ENCODE measurements at regions not wholly inside any gene's neighbourhood (a gene's known extent, or its start where the extent isn't known, plus 50 kb on each side); places are given as distances from the start of the nearest gene placed in this dataset.

DNA sequence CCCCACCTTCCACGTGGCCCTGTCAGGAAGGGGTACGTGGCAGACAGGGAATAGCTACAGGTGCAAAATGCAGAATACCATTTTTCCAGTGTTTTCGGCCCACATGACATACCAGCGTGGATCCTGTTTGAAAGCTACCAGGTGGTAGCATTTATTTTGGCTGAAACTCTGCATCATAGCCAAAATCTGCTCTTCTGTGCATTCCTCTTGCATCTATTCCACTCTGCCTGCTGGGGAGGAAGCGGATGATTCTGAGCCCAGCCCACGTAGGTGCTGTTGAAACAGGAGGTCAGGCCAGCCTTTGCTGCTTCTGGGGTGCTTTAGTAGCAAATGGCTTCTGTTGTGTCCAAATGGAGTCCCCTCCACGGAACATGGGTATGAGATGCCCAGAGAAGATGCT is 670.9 kb upstream of the EEF2KMT start:
- DNase-seq (ENCODE audit: low spot score): no peak
- TF ChIP-seq, protein P1, sequence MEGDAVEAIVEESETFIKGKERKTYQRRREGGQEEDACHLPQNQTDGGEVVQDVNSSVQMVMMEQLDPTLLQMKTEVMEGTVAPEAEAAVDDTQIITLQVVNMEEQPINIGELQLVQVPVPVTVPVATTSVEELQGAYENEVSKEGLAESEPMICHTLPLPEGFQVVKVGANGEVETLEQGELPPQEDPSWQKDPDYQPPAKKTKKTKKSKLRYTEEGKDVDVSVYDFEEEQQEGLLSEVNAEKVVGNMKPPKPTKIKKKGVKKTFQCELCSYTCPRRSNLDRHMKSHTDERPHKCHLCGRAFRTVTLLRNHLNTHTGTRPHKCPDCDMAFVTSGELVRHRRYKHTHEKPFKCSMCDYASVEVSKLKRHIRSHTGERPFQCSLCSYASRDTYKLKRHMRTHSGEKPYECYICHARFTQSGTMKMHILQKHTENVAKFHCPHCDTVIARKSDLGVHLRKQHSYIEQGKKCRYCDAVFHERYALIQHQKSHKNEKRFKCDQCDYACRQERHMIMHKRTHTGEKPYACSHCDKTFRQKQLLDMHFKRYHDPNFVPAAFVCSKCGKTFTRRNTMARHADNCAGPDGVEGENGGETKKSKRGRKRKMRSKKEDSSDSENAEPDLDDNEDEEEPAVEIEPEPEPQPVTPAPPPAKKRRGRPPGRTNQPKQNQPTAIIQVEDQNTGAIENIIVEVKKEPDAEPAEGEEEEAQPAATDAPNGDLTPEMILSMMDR (IDR thresholded peaks at IDR 0.05; ENCODE audit: extremely low read depth, missing control alignments): no peak

DNA sequence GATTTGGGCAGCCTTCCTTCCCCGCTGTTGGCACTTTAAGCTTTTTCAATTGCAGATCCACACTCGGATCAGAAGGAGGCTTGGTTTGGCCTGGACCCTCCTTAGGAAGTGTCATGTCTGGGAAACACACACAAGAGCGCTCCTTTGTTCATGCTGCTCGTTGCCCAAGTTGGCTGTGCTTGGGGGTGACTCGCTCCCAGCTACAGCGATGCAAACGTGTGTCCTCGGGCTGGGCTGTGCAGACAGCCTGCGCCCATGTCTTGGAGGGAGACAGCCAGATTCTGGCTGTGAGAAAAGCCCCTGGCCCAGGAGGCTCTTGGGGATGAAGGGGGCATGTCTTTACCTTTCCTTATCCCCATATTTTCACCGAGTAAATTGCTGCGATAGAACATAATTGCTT is 665.6 kb upstream of the EEF2KMT start:
- no peak for DNase-seq (ENCODE audit: low spot score)

DNA sequence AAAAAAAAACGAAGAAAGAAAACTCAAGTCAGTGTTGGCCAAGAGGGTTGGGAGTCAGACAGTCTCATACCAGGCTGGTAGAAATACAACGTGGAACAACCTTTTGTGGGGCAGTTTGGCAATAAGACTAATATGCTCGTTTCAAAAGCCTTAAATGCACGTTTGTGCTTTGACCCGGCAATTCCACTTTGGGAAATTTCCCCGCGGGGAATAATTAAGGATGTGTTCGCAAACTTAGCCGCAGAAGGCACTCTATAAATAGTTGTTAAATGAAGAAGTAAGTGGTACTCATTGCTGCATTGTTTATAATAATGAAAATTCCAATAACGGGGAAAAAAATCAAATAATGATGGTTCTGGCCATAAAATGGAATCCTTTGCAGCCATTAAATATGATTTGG is 664.8 kb upstream of the EEF2KMT start:
- TF ChIP-seq, protein P1 (IDR thresholded peaks at IDR 0.05; ENCODE audit: extremely low read depth, missing control alignments): no peak
- DNase-seq (ENCODE audit: low spot score): no peak

More for the DNA sequence above, 665.6 kb upstream of the EEF2KMT start:
- TF ChIP-seq, protein P1 (IDR thresholded peaks at IDR 0.05; ENCODE audit: extremely low read depth, missing control alignments): no peak

DNA sequence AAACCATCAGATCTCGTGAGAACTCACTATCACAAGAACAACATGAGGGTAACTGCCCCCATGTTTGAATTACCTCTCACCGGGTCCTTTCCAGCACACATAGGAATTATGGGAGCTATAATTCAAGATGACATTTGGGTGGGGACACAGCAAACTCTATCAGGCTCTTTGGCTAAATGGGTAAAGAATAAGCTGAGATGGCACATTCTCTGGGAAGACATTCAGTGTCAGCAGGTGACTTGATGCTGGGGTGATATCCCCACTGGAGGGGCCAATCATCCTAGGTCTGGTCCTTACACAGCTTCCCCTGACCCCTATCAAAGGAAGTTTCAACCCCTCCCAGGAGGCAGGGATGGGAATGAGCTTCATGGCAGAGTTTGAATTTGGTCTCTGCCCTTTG is 664.0 kb upstream of the EEF2KMT start:
- no peak for DNase-seq (ENCODE audit: low spot score)
- TF ChIP-seq, protein P1 (IDR thresholded peaks at IDR 0.05; ENCODE audit: extremely low read depth, missing control alignments): no peak

DNA sequence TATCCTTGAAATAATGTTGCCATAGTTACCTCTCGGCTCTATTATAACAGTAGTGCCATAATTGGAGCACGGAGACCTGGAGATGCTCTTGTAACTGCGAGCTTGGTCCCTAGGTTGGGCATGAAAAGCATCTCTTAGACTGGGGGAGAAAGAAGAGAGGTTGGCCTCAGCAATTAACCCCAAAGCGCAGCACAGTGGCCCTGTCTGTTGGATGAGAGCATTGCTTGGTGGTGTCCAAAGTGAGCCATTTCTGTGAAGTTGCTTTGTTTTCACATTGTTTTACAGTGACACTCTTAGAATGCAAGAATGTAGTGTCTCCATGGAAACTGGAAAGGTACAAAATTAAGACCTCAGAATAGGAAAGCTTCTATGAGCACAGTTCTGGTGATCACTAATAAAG is 660.7 kb upstream of the EEF2KMT start:
- no peak for DNase-seq (ENCODE audit: low spot score)
- TF ChIP-seq, protein P1 (IDR thresholded peaks at IDR 0.05; ENCODE audit: extremely low read depth, missing control alignments): no peak

DNA sequence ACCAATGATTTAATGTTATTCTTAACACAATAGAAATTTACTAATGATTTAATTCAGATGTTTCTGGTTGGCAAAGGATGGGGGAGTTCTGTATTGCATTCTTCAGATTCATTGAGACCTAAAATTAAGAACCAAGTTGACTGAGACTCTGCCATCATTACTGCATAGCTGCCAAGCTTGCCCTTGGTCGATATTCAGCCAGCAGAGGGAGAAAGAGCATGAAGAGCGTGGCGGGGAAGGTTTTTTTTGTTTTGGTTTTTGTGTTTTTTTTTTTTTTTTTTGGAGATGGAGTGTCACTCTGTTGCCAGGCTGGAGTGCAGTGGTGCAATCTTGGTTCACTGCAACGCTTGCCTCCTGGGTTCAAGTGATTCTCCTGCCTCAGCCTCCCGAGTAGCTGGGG is 659.4 kb upstream of the EEF2KMT start:
- DNase-seq (ENCODE audit: low spot score): no peak
- TF ChIP-seq, protein P1 (IDR thresholded peaks at IDR 0.05; ENCODE audit: extremely low read depth, missing control alignments): no peak

DNA sequence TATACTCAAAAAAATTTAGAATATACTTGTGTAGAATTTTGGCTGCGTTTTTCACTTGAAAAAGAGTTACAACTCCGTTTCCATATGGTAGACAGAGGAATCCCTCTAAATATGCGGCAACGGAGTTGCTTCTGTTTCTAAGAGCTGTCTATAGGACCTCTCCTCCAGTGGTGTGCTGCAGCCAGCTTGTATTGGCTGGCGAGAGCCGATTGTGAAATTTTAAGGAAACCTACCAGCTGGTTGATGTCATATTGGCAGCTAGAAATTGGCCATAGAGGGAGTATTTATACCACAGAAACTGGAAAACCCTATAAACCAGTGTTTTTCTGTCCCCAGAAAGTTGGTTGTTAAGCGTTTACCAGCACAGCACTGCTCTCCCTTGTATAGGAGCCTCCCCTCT is 655.8 kb upstream of the EEF2KMT start:
- TF ChIP-seq, protein P1 (IDR thresholded peaks at IDR 0.05; ENCODE audit: extremely low read depth, missing control alignments): no peak

More for the DNA sequence above, 655.8 kb upstream of the EEF2KMT start:
- no peak for DNase-seq (ENCODE audit: low spot score)

All from GM20000 (cell line).